GM23338 (cell line): ENCODE measurements at regions not wholly inside any gene's neighbourhood (a gene's known extent, or its start where the extent isn't known, plus 50 kb on each side); places are given as distances from the start of the nearest gene placed in this dataset.

Experiments
- CTCF ChIP-seq, 2 experiments: fragments of 200-600 bp in 1 of 2; sonication (generic) in 1 of 2; conservative IDR thresholded peaks; 2 replicates each; pipeline versions ENCODE4 v1.5.1 to v1.6.1; 2016 to 2017; ENCODE audit warnings: antibody characterized with exemption in 2 of 2, low read depth in 2 of 2, mild to moderate bottlenecking in 2 of 2, moderate library complexity in 1 of 2
- EZH2 ChIP-seq: fragments of 200-600 bp; sonication (generic); IDR thresholded peaks from one replicate; pipeline ENCODE4 v1.8.0; 2017; ENCODE audit warnings: antibody characterized with exemption, mild to moderate bottlenecking, low read depth; ENCODE audit not compliant: unreplicated experiment
- POLR2AphosphoS5 ChIP-seq: IDR thresholded peaks from 2 replicates; pipeline ENCODE4 v1.6.1; 2016; ENCODE audit warnings: antibody characterized with exemption, low read depth
- REST ChIP-seq: IDR thresholded peaks from one replicate; pipeline ENCODE4 v1.6.1; 2018; ENCODE audit warnings: antibody characterized with exemption; ENCODE audit not compliant: unreplicated experiment
- STAT1 ChIP-seq: IDR thresholded peaks from one replicate; pipeline ENCODE4 v1.6.1; 2016; ENCODE audit warnings: antibody characterized with exemption; ENCODE audit not compliant: unreplicated experiment

- TF ChIP-seq CTCF (conservative IDR thresholded peaks at IDR 0.05; ENCODE audit: low read depth in 2 of 2) (no peak), EZH2 (no peak), REST (no peak), POLR2AphosphoS5 (no peak), STAT1 (no peak)
Observed at GRCh38 chr9:115759426-115759825, 394.2 kb upstream of the PAPPA start.
